Common myeloid progenitor, CD34-positive (primary cell): ENCODE measurements at regions not wholly inside any gene's neighbourhood (a gene's known extent, or its start where the extent isn't known, plus 50 kb on each side); places are given as distances from the start of the nearest gene placed in this dataset.

Experiments used
- CTCF ChIA-PET: fragments of 350-600 bp; sonication (Branson Sonifier 250); formaldehyde crosslinking; loops from one replicate; lab custom pipeline; 2021; ENCODE audit warnings: antibody characterized with exemption; lab: Charles Lee
- POLR2A ChIA-PET: fragments of 350-600 bp; sonication (Branson Sonifier 250); formaldehyde crosslinking; loops from one replicate; lab custom pipeline; 2021; ENCODE audit warnings: antibody characterized with exemption; lab: Charles Lee
- DNase-seq, 3 donors: peaks; one replicate each; pipeline versions ENCODE4 v3.0.0 to v3.0.0-alpha.2; 2013
- H3K27ac ChIP-seq, 2 experiments: 1 replicate in 1 of 2; 2 replicates in 1 of 2; pipeline ENCODE4 v1.7.0; 2013; ENCODE audit warnings: inconsistent platforms in 2 of 2, low read length in 2 of 2, mild to moderate bottlenecking in 2 of 2, low read depth in 1 of 2, moderate library complexity in 1 of 2; ENCODE audit not compliant: severe bottlenecking in 2 of 2, insufficient read depth in 1 of 2, poor library complexity in 1 of 2
- H3K27me3 ChIP-seq, 5 experiments: replicated peaks in 2 of 5; 1 replicate in 3 of 5; 2 replicates in 2 of 5; pipeline versions ENCODE4 v1.6.1 to v1.7.0; 2013; ENCODE audit warnings: low read length in 4 of 5, mild to moderate bottlenecking in 2 of 5, moderate library complexity in 2 of 5, inconsistent platforms in 1 of 5; ENCODE audit not compliant: insufficient read depth in 5 of 5, control insufficient read depth in 4 of 5
- H3K36me3 ChIP-seq, 4 experiments: 1 replicate in 2 of 4; 2 replicates in 2 of 4; pipeline versions ENCODE4 v1.6.1 to v1.7.0; 2013; ENCODE audit warnings: low read length in 3 of 4, control low read depth in 1 of 4, mild to moderate bottlenecking in 1 of 4; ENCODE audit not compliant: control insufficient read depth in 4 of 4, insufficient read depth in 4 of 4
- H3K4me1 ChIP-seq, 4 experiments: 1 replicate in 3 of 4; 2 replicates in 1 of 4; pipeline versions ENCODE4 v1.6.1 to v1.7.1; 2013; ENCODE audit warnings: low read length in 3 of 4, mild to moderate bottlenecking in 3 of 4, control low read depth in 1 of 4, inconsistent platforms in 1 of 4, moderate library complexity in 1 of 4; ENCODE audit not compliant: control insufficient read depth in 4 of 4, insufficient read depth in 4 of 4; ENCODE audit errors: control extremely low read depth in 1 of 4
- H3K4me3 ChIP-seq, 7 experiments: 1 replicate in 4 of 7; 2 replicates in 3 of 7; pipeline versions ENCODE4 v1.5.1 to v1.7.0; 2013; ENCODE audit warnings: mild to moderate bottlenecking in 7 of 7, low read length in 6 of 7, moderate library complexity in 6 of 7, inconsistent platforms in 2 of 7, low read depth in 2 of 7, control low read depth in 1 of 7; ENCODE audit not compliant: insufficient read depth in 4 of 7, control insufficient read depth in 1 of 7; ENCODE audit errors: extremely low read depth in 1 of 7
- H3K9me3 ChIP-seq, 5 experiments: 1 replicate in 4 of 5; 2 replicates in 1 of 5; pipeline versions ENCODE4 v1.6.1 to v1.7.1; 2013; ENCODE audit warnings: low read length in 4 of 5, mild to moderate bottlenecking in 2 of 5, inconsistent platforms in 1 of 5, low read depth in 1 of 5, moderate library complexity in 1 of 5; ENCODE audit not compliant: control insufficient read depth in 4 of 5, insufficient read depth in 2 of 5; ENCODE audit errors: control extremely low read depth in 1 of 5
- WGBS: methylation state at CpG from one replicate; pipeline ENCODE4 v1.1.5; 2013; ENCODE audit not compliant: insufficient coverage; 5-methylcytosine and 5-hydroxymethylcytosine counted together

DNA sequence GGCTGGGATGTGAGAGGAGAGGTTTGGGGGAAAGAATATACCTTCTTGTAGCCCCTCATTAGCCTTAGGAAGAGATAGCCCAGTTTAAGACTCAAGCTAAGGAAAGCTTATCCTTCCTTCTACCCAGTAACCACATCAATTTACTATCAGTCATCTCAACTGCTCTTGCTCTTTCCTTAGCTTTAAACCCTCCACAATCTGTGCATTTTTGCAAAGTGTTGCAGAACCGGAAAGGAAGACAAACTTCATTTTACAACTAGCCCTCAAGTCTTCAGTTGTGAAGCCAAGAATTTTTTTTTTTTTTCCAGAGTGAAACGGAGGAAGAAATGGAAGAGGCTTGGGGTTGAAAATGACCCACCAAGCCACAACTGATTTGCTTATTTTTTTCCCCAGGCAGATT, 137.0 kb upstream of the LMO4 start:
- no peak overlapping the region for H3K27ac ChIP-seq
- POLR2A ChIA-PET: no interaction called here
- no peaks in the 10 kb centered on the region for H3K36me3 ChIP-seq
- H3K27me3 ChIP-seq: no peaks in the 10 kb centered on the region
- no peak overlapping the region for H3K4me3 ChIP-seq
- CTCF ChIA-PET: no interaction called here
- DNase-seq: no peak
- H3K4me1 ChIP-seq: peaks cover 0 to 5% (median 0%) of the 10 kb centered on the region in 4 experiments
- WGBS: 67% methylated on average over 1 of the region's 2 CpGs
- peaks cover 0 to 14% (median 0%) of the 10 kb centered on the region in 5 experiments for H3K9me3 ChIP-seq

DNA sequence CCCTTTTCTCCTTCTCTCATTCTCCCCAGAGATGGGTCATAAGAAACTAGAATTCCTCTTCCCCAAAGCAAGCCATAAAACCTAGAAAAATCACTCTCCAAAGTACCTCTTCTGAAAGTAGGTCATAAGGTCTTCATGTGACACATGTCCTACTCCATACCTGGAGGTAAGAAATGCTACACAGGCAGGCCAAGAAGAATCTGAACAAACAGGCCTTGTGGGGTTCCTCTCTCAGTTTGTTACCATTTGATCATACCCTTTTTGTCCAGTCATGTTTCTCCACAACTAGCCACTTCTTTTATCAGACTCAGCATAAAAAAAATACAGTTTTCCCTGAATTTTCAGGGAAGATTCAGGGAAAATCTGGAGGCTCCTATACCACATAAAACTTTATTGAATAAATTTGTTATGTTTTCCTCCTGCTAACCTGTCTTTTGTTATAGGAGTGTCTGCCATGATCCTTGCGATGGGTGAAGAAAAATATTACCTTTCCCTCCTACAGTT, 134.4 kb upstream of the LMO4 start:
- Histone ChIP-seq H3K9me3 (peaks cover 0 to 16% (median 0%) of the 10 kb centered on the region in 5 experiments), H3K4me1 (peaks cover 0 to 5% (median 0%) of the 10 kb centered on the region in 4 experiments), H3K27me3 (no peaks in the 10 kb centered on the region), H3K4me3 (no peak overlapping the region), H3K36me3 (no peaks in the 10 kb centered on the region), H3K27ac (no peak overlapping the region)
- DNase-seq: no peak
- CTCF ChIA-PET: no interaction called here
- WGBS: no CpG with 5 or more reads among the region's 1 CpG
- POLR2A ChIA-PET: interaction anchor here (0.5 kb wide), 1 partner anchor 12 kb away, joined by 3 read pairs; no protein-coding TSS in a partner anchor

DNA sequence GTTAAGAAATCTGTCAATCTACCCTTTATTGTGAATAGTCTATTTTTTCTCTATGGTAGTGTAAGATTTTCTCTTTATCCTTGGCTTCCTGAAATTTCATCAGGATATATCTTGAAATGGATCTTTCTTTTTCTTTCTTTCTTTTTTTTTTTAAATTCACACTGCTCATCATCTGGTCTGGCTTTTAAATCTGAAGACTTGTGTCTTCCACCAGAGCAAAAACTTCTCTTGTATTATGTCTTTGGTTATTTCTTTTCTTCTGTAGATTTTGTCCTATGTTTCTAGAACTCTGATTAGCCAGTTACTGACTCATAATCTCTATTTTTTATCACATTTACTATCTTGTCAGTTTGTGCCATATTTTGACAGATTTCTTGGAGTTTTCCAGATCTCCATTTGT, 133.8 kb upstream of the LMO4 start:
- ChIA-PET CTCF (interaction anchor here (1.2 kb wide), 1 partner anchor 11 kb away, joined by 3 read pairs; no protein-coding TSS in a partner anchor), POLR2A (no interaction called here)
- no peak overlapping the region for H3K4me3 ChIP-seq
- H3K4me1 ChIP-seq: peaks cover 0 to 5% (median 0%) of the 10 kb centered on the region in 4 experiments
- H3K36me3 ChIP-seq: no peaks in the 10 kb centered on the region
- H3K27me3 ChIP-seq: no peaks in the 10 kb centered on the region
- peaks cover 0 to 16% (median 0%) of the 10 kb centered on the region in 5 experiments for H3K9me3 ChIP-seq
- H3K27ac ChIP-seq: no peak overlapping the region
- DNase-seq: no peak

DNA sequence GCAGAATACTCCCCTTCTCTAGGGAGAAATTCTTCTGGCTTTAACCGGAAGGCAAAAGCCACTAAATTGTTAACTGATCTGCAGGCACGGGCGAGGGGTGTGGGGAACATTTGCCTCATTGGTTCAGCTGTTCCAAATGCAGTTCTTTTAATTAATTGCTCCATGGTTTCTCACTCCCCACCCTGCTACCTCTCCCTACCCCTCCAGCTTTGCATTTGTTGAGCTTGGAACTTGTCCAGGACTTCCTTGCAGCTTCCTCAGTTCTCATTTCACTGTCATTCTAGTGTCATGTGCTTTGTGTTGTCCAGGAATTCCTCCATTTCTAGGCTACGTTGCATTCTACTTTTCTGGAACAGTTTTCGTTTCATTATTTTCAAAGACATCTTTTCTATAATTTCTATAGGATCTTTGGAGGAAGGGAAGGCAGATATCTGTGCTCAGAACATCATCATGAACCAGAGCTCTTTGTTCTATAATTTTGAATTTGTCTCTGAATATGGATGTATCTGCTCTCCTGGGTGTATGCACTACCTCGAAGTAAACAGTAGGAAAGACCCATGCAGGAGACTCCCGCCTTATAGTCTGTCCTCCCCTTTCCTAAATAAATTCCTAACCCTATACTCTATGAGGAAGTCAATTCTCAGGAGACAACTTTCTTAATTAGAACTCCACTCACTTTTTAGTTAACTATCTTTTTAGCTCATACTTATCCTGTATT, 132.4 kb upstream of the LMO4 start:
- Histone ChIP-seq H3K36me3 (no peaks in the 10 kb centered on the region), H3K27me3 (peaks cover 0 to 4% (median 0%) of the 10 kb centered on the region in 5 experiments), H3K4me3 (no peak overlapping the region), H3K9me3 (peaks cover 0 to 16% (median 0%) of the 10 kb centered on the region in 5 experiments), H3K4me1 (peaks cover 0 to 3% (median 0%) of the 10 kb centered on the region in 4 experiments), H3K27ac (no peak overlapping the region)
- ChIA-PET CTCF (interaction anchor here (1.0 to 1.4 kb wide), 4 partner anchors 8 to 17 kb away, joined by 3 read pairs; no protein-coding TSS in a partner anchor), POLR2A (interaction anchor here (0.8 kb wide), 1 partner anchor 55 kb away, joined by 3 read pairs; no protein-coding TSS in a partner anchor)
- no peak for DNase-seq
- 100% methylated on average over 4 of the region's 7 CpGs for WGBS

DNA sequence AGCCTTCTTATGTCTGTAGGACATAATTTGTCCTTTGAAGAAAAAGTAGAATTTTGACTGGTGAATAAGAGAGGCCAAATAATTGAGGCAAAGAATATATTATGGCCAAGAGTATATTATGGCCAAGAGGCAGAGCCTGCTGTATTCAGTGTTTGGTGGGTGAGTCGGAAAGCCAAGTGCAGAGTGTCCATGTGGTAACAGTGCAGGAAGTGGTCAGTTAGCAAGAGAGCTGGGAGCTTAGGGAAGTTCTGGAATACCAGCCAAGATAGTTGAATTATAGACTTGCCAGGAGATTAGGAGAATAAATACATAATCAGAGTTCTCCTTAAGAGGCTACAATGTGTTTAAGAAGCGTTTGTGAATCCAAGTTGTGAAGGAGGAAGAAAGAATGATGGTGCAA, 131.5 kb upstream of the LMO4 start:
- Histone ChIP-seq H3K27ac (no peak overlapping the region), H3K36me3 (no peaks in the 10 kb centered on the region), H3K27me3 (peaks cover 0 to 9% (median 0%) of the 10 kb centered on the region in 5 experiments), H3K4me3 (no peak overlapping the region), H3K9me3 (peaks cover 0 to 16% (median 0%) of the 10 kb centered on the region in 5 experiments), H3K4me1 (peaks cover 0 to 6% (median 3%) of the 10 kb centered on the region in 4 experiments)
- WGBS: 76% methylated on average over 2 of the region's 2 CpGs
- ChIA-PET POLR2A (no interaction called here), CTCF (interaction anchor here (1.3 kb wide), 1 partner anchor 16 kb away, joined by 3 read pairs; no protein-coding TSS in a partner anchor)
- DNase-seq: no peak

DNA sequence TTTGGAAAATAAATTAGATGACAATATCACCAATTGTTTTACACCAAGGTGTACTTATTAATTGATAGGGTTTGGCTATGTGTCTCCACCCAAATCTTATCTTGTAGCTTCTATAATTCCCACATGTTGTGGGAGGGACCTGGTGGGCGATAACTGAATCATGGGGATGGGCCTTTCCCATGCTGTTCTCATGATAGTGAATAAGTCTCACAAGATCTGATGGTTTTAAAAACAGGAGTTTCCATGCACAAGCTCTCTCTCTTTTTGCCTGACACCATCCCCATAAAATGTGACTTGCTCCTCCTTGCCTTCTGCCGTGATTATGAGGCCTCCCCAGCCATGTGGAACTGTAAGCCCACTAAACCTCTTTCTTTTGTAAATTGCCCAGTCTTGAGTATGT, 131.0 kb upstream of the LMO4 start:
- no CpG with 5 or more reads among the region's 2 CpGs for WGBS
- ChIA-PET POLR2A (no interaction called here), CTCF (interaction anchor here (1.3 kb wide), 1 partner anchor 16 kb away, joined by 3 read pairs; no protein-coding TSS in a partner anchor)
- H3K4me3 ChIP-seq: no peak overlapping the region
- H3K27me3 ChIP-seq: peaks cover 0 to 14% (median 2%) of the 10 kb centered on the region in 5 experiments
- no peaks in the 10 kb centered on the region for H3K36me3 ChIP-seq
- no peak overlapping the region for H3K27ac ChIP-seq
- H3K4me1 ChIP-seq: peaks cover 4 to 11% (median 7%) of the 10 kb centered on the region in 4 experiments
- DNase-seq: no peak
- H3K9me3 ChIP-seq: peaks cover 0 to 16% (median 0%) of the 10 kb centered on the region in 5 experiments
